ENCODE measurements at regions not wholly inside any gene's neighbourhood (a gene's known extent, or its start where the extent isn't known, plus 50 kb on each side); places are given as distances from the start of the nearest gene placed in this dataset.

GRCh38 chr22:48433647-48434046 is 1394.0 kb downstream of the BRD1 start:
- no peak for DNase-seq (ENCODE audit: low read depth in 2 of 2)

GRCh38 chr22:48432781-48433518 is 1394.7 kb downstream of the BRD1 start:
- no peak for DNase-seq (ENCODE audit: low read depth in 2 of 2)

GRCh38 chr22:48431536-48432315 is 1395.9 kb downstream of the BRD1 start:
- DNase-seq (ENCODE audit: low read depth in 2 of 2), result no peak

GRCh38 chr22:48431014-48431413 is 1396.7 kb downstream of the BRD1 start:
- DNase-seq (ENCODE audit: low read depth in 2 of 2), result no peak

GRCh38 chr22:48429446-48430020 is 1398.1 kb downstream of the BRD1 start:
- no peak for DNase-seq (ENCODE audit: low read depth in 2 of 2)

GRCh38 chr22:48428631-48429371 is 1398.9 kb downstream of the BRD1 start:
- DNase-seq (ENCODE audit: low read depth in 2 of 2), result no peak

- DNase-seq (ENCODE audit: low read depth in 2 of 2), result no peak
Observed at GRCh38 chr22:48427731-48428211, 1399.9 kb downstream of the BRD1 start.

GRCh38 chr22:48426466-48427380 is 1401.0 kb downstream of the BRD1 start:
- DNase-seq (ENCODE audit: low read depth in 2 of 2), result no peak

- DNase-seq (ENCODE audit: low read depth in 2 of 2), result no peak
Observed at GRCh38 chr22:48425641-48426040, 1402.0 kb downstream of the BRD1 start.

- DNase-seq (ENCODE audit: low read depth in 2 of 2), result no peak
Observed at GRCh38 chr22:48425091-48425506, 1402.6 kb downstream of the BRD1 start.

- no peak for DNase-seq (ENCODE audit: low read depth in 2 of 2)
Observed at GRCh38 chr22:48424661-48425060, 1403.0 kb downstream of the BRD1 start.

GRCh38 chr22:48424201-48424627 is 1403.5 kb downstream of the BRD1 start:
- no peak for DNase-seq (ENCODE audit: low read depth in 2 of 2)

GRCh38 chr22:48423481-48423911 is 1404.2 kb downstream of the BRD1 start:
- DNase-seq (ENCODE audit: low read depth in 2 of 2), result no peak

GRCh38 chr22:48422900-48423480 is 1404.7 kb downstream of the BRD1 start:
- no peak for DNase-seq (ENCODE audit: low read depth in 2 of 2)

- DNase-seq (ENCODE audit: low read depth in 2 of 2), result no peak
Observed at GRCh38 chr22:48418831-48419230, 1408.8 kb downstream of the BRD1 start.

- no peak for DNase-seq (ENCODE audit: low read depth in 2 of 2)
Observed at GRCh38 chr22:48417225-48418070, 1410.2 kb downstream of the BRD1 start.

- no peak for DNase-seq (ENCODE audit: low read depth in 2 of 2)
Observed at GRCh38 chr22:48416396-48417224, 1411.1 kb downstream of the BRD1 start.

GRCh38 chr22:48415520-48415919 is 1412.2 kb downstream of the BRD1 start:
- no peak for DNase-seq (ENCODE audit: low read depth in 2 of 2)

GRCh38 chr22:48414651-48415050 is 1413.0 kb downstream of the BRD1 start:
- no peak for DNase-seq (ENCODE audit: low read depth in 2 of 2)
